ENCODE measurements at regions not wholly inside any gene's neighbourhood (a gene's known extent, or its start where the extent isn't known, plus 50 kb on each side); places are given as distances from the start of the nearest gene placed in this dataset.

DNA sequence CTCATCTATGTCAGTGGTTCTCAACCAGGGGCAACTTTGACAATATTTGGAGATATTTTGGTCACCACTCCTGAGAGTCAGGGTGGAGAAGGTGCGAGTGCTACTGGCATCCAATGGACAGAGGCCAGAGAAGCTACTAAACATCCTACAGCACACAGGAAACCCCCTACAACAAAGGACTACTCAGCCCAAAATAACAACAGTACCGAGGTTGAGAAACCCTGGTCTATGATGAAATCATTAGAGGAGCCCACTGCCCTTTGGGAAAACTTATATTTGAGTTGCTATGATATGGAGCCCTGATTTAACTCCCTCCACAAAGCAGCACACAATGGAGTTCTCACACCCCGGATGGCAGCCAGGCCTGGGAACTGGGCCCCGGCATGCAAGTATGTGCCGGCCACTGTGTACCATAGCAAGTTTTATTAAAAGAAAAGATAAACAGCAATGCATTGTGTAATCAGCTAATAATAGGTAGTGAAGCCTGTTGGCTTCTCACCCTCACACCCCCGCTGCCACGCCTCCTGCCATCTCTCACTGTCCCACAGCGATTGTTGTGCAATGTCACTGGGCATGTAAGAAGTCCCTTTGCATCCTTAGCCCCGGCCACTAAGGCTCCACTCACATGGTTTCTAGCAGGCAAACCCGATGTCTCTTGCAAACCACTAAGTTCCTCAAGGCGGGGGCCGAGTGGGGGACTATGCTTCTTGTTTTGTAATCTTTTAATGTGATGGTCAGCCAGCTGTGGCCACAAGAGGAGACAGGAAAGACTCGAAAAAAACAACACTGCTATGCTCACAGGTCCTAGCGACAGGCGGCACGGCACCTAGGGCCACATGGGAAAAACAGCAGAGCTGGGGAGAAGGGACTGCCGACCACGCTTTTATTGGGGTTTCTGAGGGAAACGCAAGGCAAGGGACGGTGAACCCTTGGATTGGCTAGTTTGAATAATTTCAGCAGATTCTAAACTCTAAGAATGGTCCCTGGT lies 110.0 kb downstream of the AQP9 start:
- FAIRE-seq, result no peak
- TF ChIP-seq, protein P1, sequence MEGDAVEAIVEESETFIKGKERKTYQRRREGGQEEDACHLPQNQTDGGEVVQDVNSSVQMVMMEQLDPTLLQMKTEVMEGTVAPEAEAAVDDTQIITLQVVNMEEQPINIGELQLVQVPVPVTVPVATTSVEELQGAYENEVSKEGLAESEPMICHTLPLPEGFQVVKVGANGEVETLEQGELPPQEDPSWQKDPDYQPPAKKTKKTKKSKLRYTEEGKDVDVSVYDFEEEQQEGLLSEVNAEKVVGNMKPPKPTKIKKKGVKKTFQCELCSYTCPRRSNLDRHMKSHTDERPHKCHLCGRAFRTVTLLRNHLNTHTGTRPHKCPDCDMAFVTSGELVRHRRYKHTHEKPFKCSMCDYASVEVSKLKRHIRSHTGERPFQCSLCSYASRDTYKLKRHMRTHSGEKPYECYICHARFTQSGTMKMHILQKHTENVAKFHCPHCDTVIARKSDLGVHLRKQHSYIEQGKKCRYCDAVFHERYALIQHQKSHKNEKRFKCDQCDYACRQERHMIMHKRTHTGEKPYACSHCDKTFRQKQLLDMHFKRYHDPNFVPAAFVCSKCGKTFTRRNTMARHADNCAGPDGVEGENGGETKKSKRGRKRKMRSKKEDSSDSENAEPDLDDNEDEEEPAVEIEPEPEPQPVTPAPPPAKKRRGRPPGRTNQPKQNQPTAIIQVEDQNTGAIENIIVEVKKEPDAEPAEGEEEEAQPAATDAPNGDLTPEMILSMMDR (IDR thresholded peaks at IDR 0.05; ENCODE audit: insufficient read depth, missing control alignments), result no peak
- DNase-seq (ENCODE audit: insufficient read length, low spot score), result no peak

DNA sequence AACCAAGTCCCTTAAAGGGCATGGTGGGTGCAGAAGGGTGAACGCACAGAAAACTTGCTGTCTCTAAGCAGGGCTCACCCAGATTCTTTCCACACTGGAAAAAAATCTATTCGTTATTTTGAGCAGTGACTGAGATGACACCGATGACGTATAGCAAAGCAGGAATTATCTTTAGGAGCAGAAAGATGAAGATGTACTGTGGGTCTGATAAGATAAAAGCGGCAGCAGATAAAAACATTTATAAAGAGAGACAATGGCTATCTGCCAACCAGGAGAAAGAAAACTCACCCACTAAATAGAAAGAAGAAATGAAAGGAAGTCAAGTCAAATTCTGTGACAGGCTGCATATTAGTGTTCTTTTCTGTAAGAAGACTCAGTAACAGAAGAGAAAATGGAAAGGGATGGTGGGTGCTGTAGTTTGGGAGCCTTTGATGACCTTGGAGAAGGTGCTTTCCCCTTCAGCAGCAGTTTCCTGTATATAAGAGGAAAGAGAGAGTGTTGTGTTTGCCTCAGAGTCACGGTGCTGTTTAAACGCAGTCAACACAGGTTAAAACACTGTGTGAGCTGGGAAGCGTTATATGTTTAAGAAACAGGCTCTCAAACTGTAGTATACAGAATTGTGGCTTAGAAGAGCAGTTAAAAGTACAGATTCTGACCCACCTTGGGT lies 111.6 kb downstream of the AQP9 start:
- TF ChIP-seq, protein P1 (IDR thresholded peaks at IDR 0.05; ENCODE audit: insufficient read depth, missing control alignments), result no peak
- no peak for FAIRE-seq
- DNase-seq (ENCODE audit: insufficient read length, low spot score), result no peak

DNA sequence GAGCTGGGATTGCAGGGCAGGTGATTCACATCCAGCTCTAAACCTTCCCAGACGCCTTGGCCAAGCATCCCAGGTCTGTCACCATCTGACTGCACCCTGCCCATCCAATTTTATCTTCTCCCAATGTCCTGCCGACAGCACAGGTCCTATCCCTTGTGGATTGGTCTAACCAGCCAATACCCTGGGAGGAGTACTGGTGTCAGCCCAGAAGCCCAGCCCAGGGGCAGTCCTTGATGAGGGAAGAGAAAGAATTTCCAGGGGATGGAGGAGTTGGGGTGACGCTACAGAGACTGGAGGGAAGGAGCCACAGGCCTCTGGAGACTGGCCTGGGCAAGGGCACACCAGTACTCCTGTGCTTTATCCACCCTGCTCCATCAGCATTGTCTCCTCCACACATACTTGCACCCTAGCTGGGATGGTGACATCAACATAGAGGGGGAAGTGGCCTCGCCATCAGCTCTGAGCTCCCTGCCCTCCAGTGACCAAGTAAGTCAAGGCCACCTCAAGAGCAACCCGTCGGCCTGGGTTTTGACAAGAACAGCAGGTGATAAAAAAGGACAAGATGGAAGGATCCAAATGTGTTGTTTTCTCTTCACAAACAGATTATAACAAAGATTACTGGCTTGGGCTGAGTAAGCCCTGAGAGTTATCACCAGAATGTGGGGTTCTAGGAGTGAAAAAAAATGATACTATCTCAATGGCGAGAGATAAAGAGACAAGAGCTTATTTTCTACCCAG lies 114.6 kb downstream of the AQP9 start:
- TF ChIP-seq, protein P1 (IDR thresholded peaks at IDR 0.05; ENCODE audit: insufficient read depth, missing control alignments), result no peak
- FAIRE-seq (no peak), DNase-seq (ENCODE audit: insufficient read length, low spot score) (no peak)

DNA sequence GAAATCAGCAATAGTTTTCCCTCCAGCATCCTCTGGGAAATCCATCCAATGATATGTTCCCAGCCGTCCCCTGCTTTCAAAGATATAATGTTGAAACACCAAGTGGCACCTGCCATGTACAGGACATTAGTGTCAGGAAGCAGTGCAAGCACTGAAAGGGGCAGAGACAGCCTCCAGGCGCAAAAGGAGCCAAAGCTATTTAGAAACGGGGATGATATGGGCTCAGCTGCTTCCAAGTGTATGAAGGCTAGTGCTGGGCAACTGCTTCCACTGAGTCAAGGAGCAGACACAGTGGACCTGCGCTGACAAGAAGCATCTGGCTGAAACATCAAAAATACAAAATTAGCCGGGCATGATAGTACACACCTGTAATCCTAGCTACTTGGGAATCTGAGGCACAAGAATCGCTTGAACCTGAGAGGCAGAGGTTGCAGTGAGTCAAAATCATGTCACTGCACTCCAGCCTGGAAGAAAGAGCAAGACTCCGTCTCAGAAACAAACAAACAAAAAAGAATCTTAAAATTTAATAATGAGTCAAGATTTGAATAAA lies 119.7 kb downstream of the AQP9 start:
- DNase-seq (ENCODE audit: insufficient read length, low spot score), result no peak
- TF ChIP-seq, protein P1 (IDR thresholded peaks at IDR 0.05; ENCODE audit: insufficient read depth, missing control alignments), result no peak
- FAIRE-seq, result no peak

DNA sequence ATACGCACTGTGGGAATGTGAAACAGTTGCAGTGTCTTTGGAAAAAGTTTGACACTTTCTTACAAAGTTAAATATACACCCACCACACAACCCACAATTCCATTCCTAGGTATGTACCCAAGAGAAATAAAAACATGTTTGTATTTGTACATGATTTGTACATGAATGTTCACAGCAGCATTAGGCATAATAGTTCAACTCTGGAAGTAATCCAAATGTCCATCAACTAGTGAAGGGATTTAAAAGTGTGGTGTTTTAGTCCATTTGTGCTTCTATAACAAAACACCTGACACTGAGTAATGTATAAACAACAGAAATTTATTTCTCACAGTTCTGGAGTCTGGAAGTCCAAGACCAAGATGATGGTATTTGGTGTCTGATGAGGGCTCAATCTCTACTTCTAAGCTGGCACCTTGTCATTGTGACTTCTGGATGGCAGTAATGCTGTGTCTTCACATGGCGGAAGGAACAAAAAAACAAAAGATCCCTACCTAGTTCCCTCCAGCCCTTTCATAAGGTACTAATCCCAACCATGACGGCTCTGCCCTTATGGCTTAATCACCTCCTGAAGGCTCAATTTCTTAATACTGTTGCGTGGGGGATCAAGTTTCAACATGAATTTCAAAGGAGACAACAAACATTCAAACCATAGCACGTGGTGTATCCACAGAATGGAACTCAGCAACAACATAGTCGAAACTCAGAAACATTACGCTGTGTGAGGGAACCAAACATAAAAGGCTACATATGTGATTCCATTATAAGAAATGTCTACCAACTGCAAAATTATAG lies 120.5 kb downstream of the AQP9 start:
- DNase-seq (ENCODE audit: insufficient read length, low spot score) (no peak), FAIRE-seq (peak; percentile 55)
- TF ChIP-seq, protein P1 (IDR thresholded peaks at IDR 0.05; ENCODE audit: insufficient read depth, missing control alignments), result no peak

DNA sequence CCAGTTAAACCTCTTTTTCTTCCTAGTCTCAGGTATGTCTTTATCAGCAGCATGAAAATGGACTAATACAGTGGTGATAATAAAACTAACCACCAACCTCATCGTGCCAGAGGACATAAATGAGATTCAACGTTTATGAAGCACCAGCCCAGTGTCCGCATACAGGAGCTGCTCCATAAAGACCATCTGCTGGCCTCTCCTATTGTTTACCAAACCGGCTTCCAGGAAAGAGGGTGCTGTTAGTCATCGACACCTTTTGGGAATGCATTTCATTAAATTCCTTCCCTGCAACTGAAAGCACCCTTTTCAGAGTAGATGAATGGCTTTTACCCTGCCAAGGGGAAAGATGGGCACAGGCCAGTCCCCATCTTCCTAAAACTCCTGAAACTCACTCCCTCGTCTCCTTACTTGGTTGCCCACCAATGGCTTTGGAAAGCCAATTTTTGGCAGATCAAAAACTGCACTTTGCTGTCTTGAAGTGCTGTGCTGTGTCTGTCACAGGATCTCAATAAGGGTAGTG lies 122.1 kb downstream of the AQP9 start:
- DNase-seq (ENCODE audit: insufficient read length, low spot score) (no peak), FAIRE-seq (no peak)
- TF ChIP-seq, protein P1 (IDR thresholded peaks at IDR 0.05; ENCODE audit: insufficient read depth, missing control alignments), result no peak

All from D721Med (cell line).